Stimulated activated memory B cell treated with anti-CD40 and anti-IgM and Interleukin-4, amounts not matched to agents 10 μg/mL and 1 μg/mL and 100 μg/mL, for 72 hours (primary cell): ENCODE measurements at regions not wholly inside any gene's neighbourhood (a gene's known extent, or its start where the extent isn't known, plus 50 kb on each side); places are given as distances from the start of the nearest gene placed in this dataset.
"Not testable (repeated sequence)": the region's sequence is repeated elsewhere in the genome, so short reads cannot be mapped to it uniquely, and the experiment has no call there.

ENCODE experiments used
- ATAC-seq: fragments of 150-1000 bp; cut with Tn5 transposase; 2 replicates; pipeline ENCODE4 v1.10.0; 2021
- H3K27ac Mint-ChIP-seq: one replicate; pipeline ENCODE4 v1.8.0; 2022; ENCODE audit warnings: mild to moderate bottlenecking, mixed read lengths
- H3K27me3 Mint-ChIP-seq: one replicate; pipeline ENCODE4 v1.8.0; 2022; ENCODE audit warnings: mixed read lengths
- H3K36me3 Mint-ChIP-seq: one replicate; pipeline ENCODE4 v1.8.0; 2022; ENCODE audit warnings: mixed read lengths
- H3K4me1 Mint-ChIP-seq: one replicate; pipeline ENCODE4 v1.8.0; 2022; ENCODE audit warnings: mixed read lengths
- H3K4me3 Mint-ChIP-seq: one replicate; pipeline ENCODE4 v1.8.0; 2022; ENCODE audit warnings: mild to moderate bottlenecking, moderate library complexity, mixed read lengths
- H3K9me3 Mint-ChIP-seq: one replicate; pipeline ENCODE4 v1.8.0; 2022; ENCODE audit warnings: mixed read lengths

- Mint-ChIP-seq H3K9me3 (peaks cover 9% of the 10 kb centered on the region), H3K4me3 (no peak overlapping the region), H3K27me3 (no peaks in the 10 kb centered on the region), H3K27ac (no peak overlapping the region), H3K36me3 (no peaks in the 10 kb centered on the region), H3K4me1 (no peaks in the 10 kb centered on the region)
- no peak for ATAC-seq
These were observed 464.8 kb upstream of the DDX18 start for GRCh38 chr2:117349687-117350086.

GRCh38 chr2:117351396-117351795 is 463.1 kb upstream of the DDX18 start:
- Mint-ChIP-seq H3K4me3 (no peak overlapping the region), H3K36me3 (no peaks in the 10 kb centered on the region), H3K27me3 (no peaks in the 10 kb centered on the region), H3K9me3 (peaks cover 11% of the 10 kb centered on the region), H3K4me1 (no peaks in the 10 kb centered on the region), H3K27ac (no peak overlapping the region)
- no peak for ATAC-seq

- no peak overlapping the region for H3K4me3 Mint-ChIP-seq
- H3K4me1 Mint-ChIP-seq: no peaks in the 10 kb centered on the region
- H3K36me3 Mint-ChIP-seq: no peaks in the 10 kb centered on the region
- ATAC-seq: no peak
- no peak overlapping the region for H3K27ac Mint-ChIP-seq
- H3K9me3 Mint-ChIP-seq: peaks cover 12% of the 10 kb centered on the region
- H3K27me3 Mint-ChIP-seq: no peaks in the 10 kb centered on the region
These were observed 455.1 kb upstream of the DDX18 start for GRCh38 chr2:117359266-117359914.

- no peaks in the 10 kb centered on the region for H3K27me3 Mint-ChIP-seq
- no peaks in the 10 kb centered on the region for H3K4me1 Mint-ChIP-seq
- ATAC-seq: no peak
- H3K27ac Mint-ChIP-seq: no peak overlapping the region
- H3K4me3 Mint-ChIP-seq: no peak overlapping the region
- peaks cover 8% of the 10 kb centered on the region for H3K9me3 Mint-ChIP-seq
- H3K36me3 Mint-ChIP-seq: no peaks in the 10 kb centered on the region
These were observed 453.9 kb upstream of the DDX18 start for GRCh38 chr2:117360586-117360985.

- no peaks in the 10 kb centered on the region for H3K9me3 Mint-ChIP-seq
- H3K27me3 Mint-ChIP-seq: no peaks in the 10 kb centered on the region
- H3K4me1 Mint-ChIP-seq: no peaks in the 10 kb centered on the region
- ATAC-seq: no peak
- H3K4me3 Mint-ChIP-seq: no peak overlapping the region
- H3K36me3 Mint-ChIP-seq: no peaks in the 10 kb centered on the region
- no peak overlapping the region for H3K27ac Mint-ChIP-seq
These were observed 435.8 kb upstream of the DDX18 start for GRCh38 chr2:117378653-117379052.

- H3K36me3 Mint-ChIP-seq: no peaks in the 10 kb centered on the region
- no peak overlapping the region for H3K27ac Mint-ChIP-seq
- H3K4me1 Mint-ChIP-seq: no peaks in the 10 kb centered on the region
- ATAC-seq: no peak
- no peaks in the 10 kb centered on the region for H3K9me3 Mint-ChIP-seq
- no peak overlapping the region for H3K4me3 Mint-ChIP-seq
- no peaks in the 10 kb centered on the region for H3K27me3 Mint-ChIP-seq
These were observed 434.6 kb upstream of the DDX18 start for GRCh38 chr2:117379928-117380327.

- not testable (repeated sequence) for H3K4me3 Mint-ChIP-seq, H3K27me3 Mint-ChIP-seq, H3K27ac Mint-ChIP-seq, ATAC-seq, H3K4me1 Mint-ChIP-seq, H3K36me3 Mint-ChIP-seq
- H3K9me3 Mint-ChIP-seq: peaks cover 10% of the 10 kb centered on the region
These were observed 430.5 kb upstream of the DDX18 start for GRCh38 chr2:117383997-117384396.

GRCh38 chr2:117396161-117396560 is 418.3 kb upstream of the DDX18 start:
- H3K27ac Mint-ChIP-seq: no peak overlapping the region
- no peaks in the 10 kb centered on the region for H3K27me3 Mint-ChIP-seq
- H3K9me3 Mint-ChIP-seq: peaks cover 4% of the 10 kb centered on the region
- no peak for ATAC-seq
- no peaks in the 10 kb centered on the region for H3K36me3 Mint-ChIP-seq
- no peak overlapping the region for H3K4me3 Mint-ChIP-seq
- no peaks in the 10 kb centered on the region for H3K4me1 Mint-ChIP-seq

- no peaks in the 10 kb centered on the region for H3K4me1 Mint-ChIP-seq
- H3K36me3 Mint-ChIP-seq: no peaks in the 10 kb centered on the region
- H3K27ac Mint-ChIP-seq: no peak overlapping the region
- peaks cover 8% of the 10 kb centered on the region for H3K9me3 Mint-ChIP-seq
- no peak for ATAC-seq
- no peaks in the 10 kb centered on the region for H3K27me3 Mint-ChIP-seq
- no peak overlapping the region for H3K4me3 Mint-ChIP-seq
These were observed 412.9 kb upstream of the DDX18 start for GRCh38 chr2:117401582-117401981.

GRCh38 chr2:117406443-117406842 is 408.0 kb upstream of the DDX18 start:
- Mint-ChIP-seq H3K4me3 (no peak overlapping the region), H3K9me3 (peaks cover 11% of the 10 kb centered on the region), H3K36me3 (no peaks in the 10 kb centered on the region), H3K27ac (no peak overlapping the region), H3K4me1 (no peaks in the 10 kb centered on the region), H3K27me3 (no peaks in the 10 kb centered on the region)
- ATAC-seq: no peak

GRCh38 chr2:117407746-117408145 is 406.7 kb upstream of the DDX18 start:
- H3K27me3 Mint-ChIP-seq: no peaks in the 10 kb centered on the region
- peaks cover 11% of the 10 kb centered on the region for H3K9me3 Mint-ChIP-seq
- no peaks in the 10 kb centered on the region for H3K36me3 Mint-ChIP-seq
- no peaks in the 10 kb centered on the region for H3K4me1 Mint-ChIP-seq
- no peak overlapping the region for H3K4me3 Mint-ChIP-seq
- no peak for ATAC-seq
- no peak overlapping the region for H3K27ac Mint-ChIP-seq

- H3K36me3 Mint-ChIP-seq: no peaks in the 10 kb centered on the region
These were observed 405.0 kb upstream of the DDX18 start for GRCh38 chr2:117409443-117409842.

GRCh38 chr2:117411983-117412382 is 402.5 kb upstream of the DDX18 start:
- ATAC-seq: no peak
- H3K27ac Mint-ChIP-seq: no peak overlapping the region
- no peaks in the 10 kb centered on the region for H3K4me1 Mint-ChIP-seq
- H3K4me3 Mint-ChIP-seq: no peak overlapping the region
- H3K36me3 Mint-ChIP-seq: no peaks in the 10 kb centered on the region
- no peaks in the 10 kb centered on the region for H3K27me3 Mint-ChIP-seq
- peaks cover 11% of the 10 kb centered on the region for H3K9me3 Mint-ChIP-seq

More at GRCh38 chr2:117409443-117409842, 405.0 kb upstream of the DDX18 start:
- Mint-ChIP-seq H3K27ac (no peak overlapping the region), H3K4me3 (no peak overlapping the region), H3K4me1 (no peaks in the 10 kb centered on the region), H3K27me3 (no peaks in the 10 kb centered on the region), H3K9me3 (peaks cover 11% of the 10 kb centered on the region)
- no peak for ATAC-seq

GRCh38 chr2:117432746-117433145 is 381.7 kb upstream of the DDX18 start:
- H3K27ac Mint-ChIP-seq: no peak overlapping the region
- H3K36me3 Mint-ChIP-seq: no peaks in the 10 kb centered on the region
- no peak for ATAC-seq

GRCh38 chr2:117436697-117437096 is 377.8 kb upstream of the DDX18 start:
- Mint-ChIP-seq H3K27me3 (no peaks in the 10 kb centered on the region), H3K36me3 (no peaks in the 10 kb centered on the region), H3K4me3 (no peak overlapping the region), H3K27ac (no peak overlapping the region), H3K9me3 (no peaks in the 10 kb centered on the region), H3K4me1 (no peaks in the 10 kb centered on the region)
- ATAC-seq: no peak

More at GRCh38 chr2:117432746-117433145, 381.7 kb upstream of the DDX18 start:
- Mint-ChIP-seq H3K4me1 (no peaks in the 10 kb centered on the region), H3K4me3 (no peak overlapping the region), H3K27me3 (no peaks in the 10 kb centered on the region), H3K9me3 (peaks cover 5% of the 10 kb centered on the region)

GRCh38 chr2:117470311-117471095 is 344.0 kb upstream of the DDX18 start:
- no peak overlapping the region for H3K27ac Mint-ChIP-seq
- no peak for ATAC-seq
- no peaks in the 10 kb centered on the region for H3K27me3 Mint-ChIP-seq
- H3K9me3 Mint-ChIP-seq: peaks cover 5% of the 10 kb centered on the region
- H3K4me3 Mint-ChIP-seq: no peak overlapping the region
- no peaks in the 10 kb centered on the region for H3K36me3 Mint-ChIP-seq
- H3K4me1 Mint-ChIP-seq: no peaks in the 10 kb centered on the region
